ENCODE measurements at regions not wholly inside any gene's neighbourhood (a gene's known extent, or its start where the extent isn't known, plus 50 kb on each side); places are given as distances from the start of the nearest gene placed in this dataset.

DNA sequence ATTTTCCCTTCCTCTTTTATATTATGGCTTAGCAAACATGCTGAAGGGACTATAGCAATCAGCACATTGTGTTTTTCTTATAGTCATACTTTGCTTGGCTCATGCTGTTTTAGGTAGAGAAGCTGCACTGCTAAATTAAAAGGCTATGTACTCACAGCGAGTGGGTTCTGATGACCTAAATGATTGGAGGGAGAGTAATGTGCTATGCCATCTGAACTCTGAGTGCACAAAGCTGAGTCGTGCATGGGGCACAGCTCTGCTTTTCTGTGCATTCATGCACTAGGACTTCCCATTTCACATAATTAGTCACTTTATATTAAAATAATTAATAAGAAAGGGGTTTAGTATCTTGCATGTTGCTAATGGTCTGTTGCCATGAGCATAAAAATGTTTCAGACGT is 132.7 kb upstream of the ADGRL3 start:
- TF ChIP-seq, protein P1, sequence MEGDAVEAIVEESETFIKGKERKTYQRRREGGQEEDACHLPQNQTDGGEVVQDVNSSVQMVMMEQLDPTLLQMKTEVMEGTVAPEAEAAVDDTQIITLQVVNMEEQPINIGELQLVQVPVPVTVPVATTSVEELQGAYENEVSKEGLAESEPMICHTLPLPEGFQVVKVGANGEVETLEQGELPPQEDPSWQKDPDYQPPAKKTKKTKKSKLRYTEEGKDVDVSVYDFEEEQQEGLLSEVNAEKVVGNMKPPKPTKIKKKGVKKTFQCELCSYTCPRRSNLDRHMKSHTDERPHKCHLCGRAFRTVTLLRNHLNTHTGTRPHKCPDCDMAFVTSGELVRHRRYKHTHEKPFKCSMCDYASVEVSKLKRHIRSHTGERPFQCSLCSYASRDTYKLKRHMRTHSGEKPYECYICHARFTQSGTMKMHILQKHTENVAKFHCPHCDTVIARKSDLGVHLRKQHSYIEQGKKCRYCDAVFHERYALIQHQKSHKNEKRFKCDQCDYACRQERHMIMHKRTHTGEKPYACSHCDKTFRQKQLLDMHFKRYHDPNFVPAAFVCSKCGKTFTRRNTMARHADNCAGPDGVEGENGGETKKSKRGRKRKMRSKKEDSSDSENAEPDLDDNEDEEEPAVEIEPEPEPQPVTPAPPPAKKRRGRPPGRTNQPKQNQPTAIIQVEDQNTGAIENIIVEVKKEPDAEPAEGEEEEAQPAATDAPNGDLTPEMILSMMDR (IDR thresholded peaks at IDR 0.05) = no peak
- no peak for TF ChIP-seq POLR2A (IDR thresholded peaks at IDR 0.05)

Measured in lower leg skin (tissue), 3 donors.